ENCODE measurements at regions not wholly inside any gene's neighbourhood (a gene's known extent, or its start where the extent isn't known, plus 50 kb on each side); places are given as distances from the start of the nearest gene placed in this dataset.

DNA sequence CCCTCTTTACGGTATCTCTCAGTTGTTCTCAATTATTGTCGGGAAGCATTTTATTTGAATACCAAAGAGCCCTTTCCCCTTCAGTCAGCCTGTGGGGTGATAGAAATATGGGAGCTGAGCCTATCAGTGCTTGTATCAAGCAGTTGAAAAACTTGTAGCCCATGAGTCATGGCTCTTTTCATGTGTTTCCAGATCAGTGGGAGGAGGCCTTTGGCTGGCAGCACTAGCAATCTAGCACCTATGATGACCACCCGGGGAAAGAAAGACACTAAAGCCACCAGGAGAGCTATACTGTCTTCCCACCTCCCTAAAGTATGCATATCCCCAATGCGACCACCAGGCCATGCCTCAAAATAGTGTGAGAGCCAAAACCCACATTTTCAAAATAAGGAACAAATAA lies 696.9 kb upstream of the C9orf72 start:
- intact Hi-C loops (cut with micrococcal nuclease), result no loop called here
- no peaks in the 10 kb centered on the region for H3K36me3 Mint-ChIP-seq (ENCODE audit: low read depth)
- DNase-seq (ENCODE audit: low spot score), result no peak
- no peak overlapping the region for H3K4me3 Mint-ChIP-seq
- H3K4me1 Mint-ChIP-seq (ENCODE audit: low read depth), result no peaks in the 10 kb centered on the region
- H3K27me3 Mint-ChIP-seq (ENCODE audit: insufficient read depth), result no peaks in the 10 kb centered on the region
- no peak overlapping the region for H3K27ac Mint-ChIP-seq
- H3K9me3 Mint-ChIP-seq, result peaks cover 4% of the 10 kb centered on the region

DNA sequence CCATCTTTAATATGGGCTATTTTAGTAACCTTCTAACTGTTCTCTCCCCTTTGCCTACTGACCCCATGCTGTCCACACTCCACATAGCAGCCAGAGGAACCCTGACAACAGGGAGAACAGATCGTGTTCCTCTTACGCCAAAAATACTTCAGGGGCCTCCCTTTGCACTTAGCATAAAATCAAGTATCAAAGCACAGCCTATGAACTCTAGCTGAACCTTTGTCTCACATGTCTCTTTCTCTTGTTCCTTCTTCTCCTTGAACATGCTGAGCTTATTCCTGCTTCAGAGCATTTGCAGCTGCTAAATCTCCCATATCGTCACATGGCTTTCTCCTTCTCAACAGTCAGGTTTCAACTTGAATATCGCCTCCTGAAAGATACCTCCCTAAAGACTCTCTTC lies 698.8 kb upstream of the C9orf72 start:
- H3K36me3 Mint-ChIP-seq (ENCODE audit: low read depth), result no peaks in the 10 kb centered on the region
- no peak overlapping the region for H3K27ac Mint-ChIP-seq
- no peaks in the 10 kb centered on the region for H3K27me3 Mint-ChIP-seq (ENCODE audit: insufficient read depth)
- H3K4me1 Mint-ChIP-seq (ENCODE audit: low read depth), result no peaks in the 10 kb centered on the region
- H3K4me3 Mint-ChIP-seq, result no peak overlapping the region
- H3K9me3 Mint-ChIP-seq, result peaks cover 9% of the 10 kb centered on the region
- DNase-seq (ENCODE audit: low spot score), result no peak
- intact Hi-C loops (cut with micrococcal nuclease), result no loop called here

DNA sequence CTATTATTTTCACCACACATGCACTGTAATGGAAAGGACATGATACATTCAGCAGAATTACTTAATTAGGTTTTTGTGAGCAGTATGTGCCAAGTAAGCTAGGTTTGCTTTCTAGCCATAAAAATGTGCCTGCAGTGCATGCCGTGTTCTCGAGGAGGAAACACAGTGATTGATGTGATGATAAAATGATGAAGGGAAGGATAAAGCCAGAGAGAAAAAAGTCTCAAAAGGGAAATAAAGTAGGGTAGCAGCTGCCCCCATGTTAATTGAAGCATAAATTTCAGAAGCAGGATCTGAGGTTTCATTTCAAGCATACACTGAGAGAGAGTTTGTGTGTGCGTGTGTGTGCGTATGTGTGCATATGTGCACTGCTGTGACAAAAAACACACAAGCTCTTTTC lies 714.2 kb upstream of the C9orf72 start:
- H3K36me3 Mint-ChIP-seq (ENCODE audit: low read depth), result no peaks in the 10 kb centered on the region
- DNase-seq (ENCODE audit: low spot score), result no peak
- peaks cover 11% of the 10 kb centered on the region for H3K9me3 Mint-ChIP-seq
- no peaks in the 10 kb centered on the region for H3K4me1 Mint-ChIP-seq (ENCODE audit: low read depth)
- H3K27me3 Mint-ChIP-seq (ENCODE audit: insufficient read depth), result no peaks in the 10 kb centered on the region
- H3K4me3 Mint-ChIP-seq, result no peak overlapping the region
- intact Hi-C loops (cut with micrococcal nuclease), result no loop called here
- no peak overlapping the region for H3K27ac Mint-ChIP-seq

DNA sequence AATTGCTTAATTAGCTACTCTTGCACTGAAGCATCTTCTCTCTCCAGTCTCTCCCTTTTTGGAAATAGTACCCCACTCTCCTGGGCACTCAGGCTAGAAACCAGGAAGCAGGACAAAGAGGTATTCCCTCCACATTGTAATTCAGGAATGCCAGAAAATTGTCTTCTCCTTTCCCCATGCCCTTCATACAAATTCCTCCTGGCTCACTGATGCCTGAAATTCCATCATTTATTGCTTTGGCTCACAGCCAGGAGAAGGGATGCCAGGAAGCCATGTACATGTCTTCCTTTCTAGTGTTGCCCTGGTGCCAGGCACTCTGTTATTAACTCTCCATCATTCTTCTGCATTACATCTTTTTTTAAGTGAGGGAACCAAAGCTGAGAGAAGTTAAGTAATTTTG lies 716.5 kb upstream of the C9orf72 start:
- no peaks in the 10 kb centered on the region for H3K4me1 Mint-ChIP-seq (ENCODE audit: low read depth)
- H3K27ac Mint-ChIP-seq, result no peak overlapping the region
- H3K9me3 Mint-ChIP-seq, result peaks cover 11% of the 10 kb centered on the region
- DNase-seq (ENCODE audit: low spot score), result no peak
- H3K27me3 Mint-ChIP-seq (ENCODE audit: insufficient read depth), result no peaks in the 10 kb centered on the region
- intact Hi-C loops (cut with micrococcal nuclease), result no loop called here
- H3K36me3 Mint-ChIP-seq (ENCODE audit: low read depth), result no peaks in the 10 kb centered on the region
- H3K4me3 Mint-ChIP-seq, result no peak overlapping the region

DNA sequence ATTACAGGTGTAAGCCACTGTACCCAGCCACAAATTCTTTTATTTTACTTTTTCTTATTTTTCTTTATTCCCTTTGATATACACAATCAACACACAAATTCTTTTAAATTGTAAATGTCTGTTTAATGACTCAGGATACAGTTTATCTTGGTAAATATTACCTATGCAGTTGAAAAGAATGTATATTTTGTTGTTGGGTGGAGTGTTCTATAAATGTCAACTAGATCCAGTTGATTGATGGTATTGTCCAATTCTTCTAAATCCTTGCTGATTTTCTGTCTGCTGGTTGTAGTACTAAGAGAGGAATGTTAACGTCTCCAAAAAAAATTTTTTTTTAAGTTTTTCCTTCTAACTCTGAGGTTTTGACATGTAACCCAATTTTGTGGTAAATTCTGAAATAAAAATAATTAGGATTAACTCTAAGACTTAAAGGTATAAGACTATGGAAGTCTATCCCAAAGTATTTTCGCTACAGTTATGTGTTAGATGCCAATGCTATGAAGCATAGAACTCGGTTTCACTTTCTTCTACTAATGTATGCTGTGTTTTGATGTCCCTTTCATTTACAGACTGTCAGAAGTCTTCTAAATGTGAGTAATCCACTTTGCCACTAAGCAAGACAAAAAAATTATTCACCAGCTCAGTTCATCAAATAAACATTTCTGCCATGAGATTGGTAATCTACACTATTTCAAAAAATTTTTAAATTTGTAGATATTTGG lies 720.2 kb upstream of the C9orf72 start:
- H3K27ac Mint-ChIP-seq, result no peak overlapping the region
- H3K36me3 Mint-ChIP-seq (ENCODE audit: low read depth), result no peaks in the 10 kb centered on the region
- H3K4me3 Mint-ChIP-seq, result no peak overlapping the region
- H3K9me3 Mint-ChIP-seq, result peaks cover 8% of the 10 kb centered on the region
- intact Hi-C loops (cut with micrococcal nuclease), result no loop called here
- H3K4me1 Mint-ChIP-seq (ENCODE audit: low read depth), result no peaks in the 10 kb centered on the region
- DNase-seq (ENCODE audit: low spot score), result no peak
- no peaks in the 10 kb centered on the region for H3K27me3 Mint-ChIP-seq (ENCODE audit: insufficient read depth)

DNA sequence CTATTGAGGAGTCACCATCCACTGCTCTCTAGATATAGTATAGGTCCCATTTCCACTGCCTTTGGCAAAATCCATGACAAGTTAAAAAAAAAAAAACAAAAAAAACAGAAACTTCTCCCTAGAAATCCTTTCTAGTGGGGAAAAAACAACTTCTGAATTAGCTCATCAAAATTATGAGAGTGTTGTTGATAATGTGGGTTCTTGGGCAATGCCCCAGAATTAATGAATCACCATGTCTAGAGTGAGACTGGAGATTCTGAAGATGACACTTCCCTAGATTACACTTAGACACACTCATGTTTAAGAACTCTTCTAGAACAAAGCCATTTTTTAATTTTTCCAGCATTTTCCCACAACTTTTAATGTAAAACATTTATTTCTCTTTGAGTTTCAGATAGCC lies 728.0 kb upstream of the C9orf72 start:
- DNase-seq (ENCODE audit: low spot score), result no peak
- H3K9me3 Mint-ChIP-seq, result no peaks in the 10 kb centered on the region
- H3K27me3 Mint-ChIP-seq (ENCODE audit: insufficient read depth), result no peaks in the 10 kb centered on the region
- no peaks in the 10 kb centered on the region for H3K36me3 Mint-ChIP-seq (ENCODE audit: low read depth)
- H3K27ac Mint-ChIP-seq, result no peak overlapping the region
- intact Hi-C loops (cut with micrococcal nuclease), result no loop called here
- H3K4me3 Mint-ChIP-seq, result no peak overlapping the region
- no peaks in the 10 kb centered on the region for H3K4me1 Mint-ChIP-seq (ENCODE audit: low read depth)

DNA sequence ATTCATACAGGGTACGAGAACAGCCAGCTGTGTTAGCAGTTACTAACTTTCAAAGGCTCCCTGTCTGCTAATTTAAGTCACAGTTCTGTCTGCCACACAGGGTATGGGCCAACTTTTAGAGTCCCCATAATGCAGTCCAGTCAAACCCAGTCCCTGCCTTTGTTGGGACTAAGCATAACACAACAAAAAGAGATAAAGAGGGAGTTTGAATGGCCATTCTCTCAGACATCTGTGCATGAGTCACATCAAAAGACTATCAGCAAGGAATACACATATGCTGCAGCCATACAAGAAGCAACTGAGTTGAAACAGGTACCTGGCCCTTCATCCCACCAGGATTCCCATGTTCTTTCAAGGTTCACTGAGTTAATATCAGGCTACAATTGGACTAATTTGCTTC lies 744.5 kb upstream of the C9orf72 start:
- Mint-ChIP-seq H3K36me3 (ENCODE audit: low read depth) (no peaks in the 10 kb centered on the region), H3K27me3 (ENCODE audit: insufficient read depth) (no peaks in the 10 kb centered on the region), H3K9me3 (no peaks in the 10 kb centered on the region), H3K4me1 (ENCODE audit: low read depth) (no peaks in the 10 kb centered on the region), H3K27ac (no peak overlapping the region), H3K4me3 (no peak overlapping the region)
- no peak for DNase-seq (ENCODE audit: low spot score)
- intact Hi-C loops (cut with micrococcal nuclease), result no loop called here

DNA sequence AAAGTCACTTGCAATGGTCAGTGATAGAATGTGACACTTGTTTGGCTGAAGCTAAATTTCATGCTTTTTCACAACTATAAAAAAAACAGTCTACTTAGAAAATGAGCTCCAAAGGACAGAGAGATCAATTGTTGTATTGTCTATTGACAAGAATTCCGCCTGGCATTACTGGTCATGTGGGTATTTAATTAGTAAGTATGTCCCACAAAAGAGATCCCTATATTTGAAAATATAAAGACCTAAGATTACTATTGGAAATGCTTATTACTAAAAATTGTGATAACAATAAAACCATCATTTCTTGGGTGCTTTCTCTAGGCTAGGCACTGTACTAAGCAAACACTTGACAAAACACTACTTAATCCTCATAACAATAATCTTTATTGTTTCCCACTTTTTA lies 745.2 kb upstream of the C9orf72 start:
- no peaks in the 10 kb centered on the region for H3K4me1 Mint-ChIP-seq (ENCODE audit: low read depth)
- no peak for DNase-seq (ENCODE audit: low spot score)
- intact Hi-C loops (cut with micrococcal nuclease), result no loop called here
- H3K4me3 Mint-ChIP-seq, result no peak overlapping the region
- H3K36me3 Mint-ChIP-seq (ENCODE audit: low read depth), result no peaks in the 10 kb centered on the region
- no peaks in the 10 kb centered on the region for H3K9me3 Mint-ChIP-seq
- no peaks in the 10 kb centered on the region for H3K27me3 Mint-ChIP-seq (ENCODE audit: insufficient read depth)
- H3K27ac Mint-ChIP-seq, result no peak overlapping the region

DNA sequence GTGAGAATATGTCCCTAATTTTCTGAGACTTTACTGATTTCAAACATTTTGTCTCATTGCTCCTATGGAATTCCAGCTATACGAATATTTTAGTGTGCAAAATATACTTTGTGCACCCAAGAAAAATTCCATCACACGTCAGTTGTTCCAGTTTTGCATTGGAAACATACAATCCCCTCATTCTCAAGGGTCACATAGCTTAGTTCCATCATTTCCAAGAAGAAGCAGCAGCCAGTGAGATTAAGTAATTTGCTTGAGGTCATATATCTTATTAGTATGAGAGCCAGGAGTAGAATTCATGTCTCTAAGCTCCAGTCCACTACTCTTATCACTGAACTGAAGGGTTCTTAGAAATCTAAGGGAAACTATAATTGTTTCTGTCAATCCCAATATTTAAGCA lies 746.7 kb upstream of the C9orf72 start:
- H3K27me3 Mint-ChIP-seq (ENCODE audit: insufficient read depth), result no peaks in the 10 kb centered on the region
- intact Hi-C loops (cut with micrococcal nuclease), result no loop called here
- no peaks in the 10 kb centered on the region for H3K9me3 Mint-ChIP-seq
- DNase-seq (ENCODE audit: low spot score), result no peak
- no peaks in the 10 kb centered on the region for H3K36me3 Mint-ChIP-seq (ENCODE audit: low read depth)
- H3K4me1 Mint-ChIP-seq (ENCODE audit: low read depth), result no peaks in the 10 kb centered on the region
- H3K4me3 Mint-ChIP-seq, result no peak overlapping the region
- H3K27ac Mint-ChIP-seq, result no peak overlapping the region

DNA sequence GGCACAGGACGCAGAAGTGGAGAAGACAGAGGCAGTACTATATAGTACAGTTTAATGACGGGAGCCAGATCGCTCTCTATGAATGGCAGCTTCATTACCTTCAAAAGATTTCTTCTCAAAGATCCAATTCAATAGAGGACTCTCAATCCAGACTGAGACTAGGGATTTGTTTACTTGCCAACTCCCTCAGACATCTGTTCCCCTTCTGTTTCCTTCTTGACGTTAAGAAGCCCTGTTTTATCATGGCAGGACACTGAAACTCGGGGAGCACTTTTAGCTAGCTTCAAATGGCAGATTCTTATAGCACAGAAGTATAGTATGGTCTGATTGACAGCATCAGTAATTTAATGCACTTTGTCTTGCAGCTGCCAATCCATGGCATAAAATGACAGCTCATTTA lies 747.3 kb upstream of the C9orf72 start:
- intact Hi-C loops (cut with micrococcal nuclease), result no loop called here
- H3K9me3 Mint-ChIP-seq, result no peaks in the 10 kb centered on the region

DNA sequence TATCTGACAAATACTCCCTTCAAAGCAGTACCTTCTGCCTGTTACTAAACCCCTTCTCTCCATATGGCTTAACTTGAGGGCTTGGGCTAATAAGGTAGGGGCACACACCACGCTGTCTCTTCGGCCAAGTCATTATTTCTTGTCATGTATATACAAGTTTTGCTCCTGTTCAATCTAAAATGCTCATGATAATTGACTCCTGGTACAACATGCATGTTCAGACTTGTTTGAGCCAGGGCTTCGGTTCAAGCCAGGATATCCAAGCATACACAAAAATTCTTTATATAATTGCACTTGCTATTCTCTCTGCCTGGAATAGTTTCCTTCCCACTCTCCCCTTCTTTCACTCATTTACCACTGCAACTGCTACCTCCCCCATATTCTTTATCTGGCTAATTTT lies 756.0 kb upstream of the C9orf72 start:
- Mint-ChIP-seq H3K4me1 (ENCODE audit: low read depth) (no peaks in the 10 kb centered on the region), H3K9me3 (no peaks in the 10 kb centered on the region), H3K4me3 (no peak overlapping the region), H3K36me3 (ENCODE audit: low read depth) (no peaks in the 10 kb centered on the region), H3K27ac (no peak overlapping the region), H3K27me3 (ENCODE audit: insufficient read depth) (no peaks in the 10 kb centered on the region)
- no peak for DNase-seq (ENCODE audit: low spot score)
- intact Hi-C loops (cut with micrococcal nuclease), result no loop called here

More for the DNA sequence above, 747.3 kb upstream of the C9orf72 start:
- no peaks in the 10 kb centered on the region for H3K36me3 Mint-ChIP-seq (ENCODE audit: low read depth)
- no peak overlapping the region for H3K4me3 Mint-ChIP-seq
- H3K27me3 Mint-ChIP-seq (ENCODE audit: insufficient read depth), result no peaks in the 10 kb centered on the region
- no peak overlapping the region for H3K27ac Mint-ChIP-seq
- DNase-seq (ENCODE audit: low spot score), result no peak
- no peaks in the 10 kb centered on the region for H3K4me1 Mint-ChIP-seq (ENCODE audit: low read depth)

DNA sequence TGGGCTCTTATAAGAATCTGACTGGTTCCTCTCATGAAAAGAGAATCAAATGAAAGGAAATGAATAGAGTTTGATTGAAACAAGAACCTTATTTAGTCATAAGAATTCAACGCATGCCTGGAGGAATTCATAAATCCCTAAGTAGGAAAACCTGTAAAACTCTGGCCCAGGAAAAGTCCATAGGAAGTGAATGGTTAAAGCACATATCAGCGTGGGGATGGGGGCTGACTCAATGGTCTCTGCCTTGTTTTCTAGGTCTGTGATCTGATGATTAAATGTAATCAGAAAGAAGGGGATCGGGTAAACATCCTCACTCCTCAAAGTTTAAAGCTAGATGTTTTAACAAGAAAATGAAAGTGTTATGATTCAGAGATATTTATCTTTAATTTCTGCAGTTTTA lies 759.4 kb upstream of the C9orf72 start:
- Mint-ChIP-seq H3K9me3 (no peaks in the 10 kb centered on the region), H3K4me1 (ENCODE audit: low read depth) (no peaks in the 10 kb centered on the region), H3K27ac (no peak overlapping the region), H3K27me3 (ENCODE audit: insufficient read depth) (no peaks in the 10 kb centered on the region), H3K4me3 (no peak overlapping the region), H3K36me3 (ENCODE audit: low read depth) (no peaks in the 10 kb centered on the region)
- intact Hi-C loops (cut with micrococcal nuclease), result no loop called here
- no peak for DNase-seq (ENCODE audit: low spot score)

DNA sequence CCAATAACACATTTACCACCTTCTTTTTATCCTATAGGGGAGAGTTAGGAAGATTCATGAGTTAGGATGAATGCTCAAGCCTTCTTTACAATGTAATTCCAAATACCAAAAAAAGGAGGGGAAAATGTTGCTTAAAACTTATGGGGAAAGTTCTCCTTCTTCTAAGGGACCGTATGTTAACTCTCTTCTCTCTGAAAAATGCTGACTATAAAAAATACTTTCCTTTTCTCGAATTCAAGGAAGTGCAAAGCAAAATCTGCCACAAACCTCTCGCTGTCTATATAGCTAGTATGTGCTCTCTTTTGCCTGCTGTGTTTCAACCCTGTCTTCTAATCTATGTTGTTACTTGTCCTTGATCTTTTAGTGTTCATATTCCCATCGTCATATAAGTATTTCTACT lies 768.6 kb upstream of the C9orf72 start:
- intact Hi-C loops (cut with micrococcal nuclease), result no loop called here
- Mint-ChIP-seq H3K27me3 (ENCODE audit: insufficient read depth) (no peaks in the 10 kb centered on the region), H3K4me1 (ENCODE audit: low read depth) (no peaks in the 10 kb centered on the region), H3K9me3 (no peaks in the 10 kb centered on the region), H3K27ac (no peak overlapping the region), H3K4me3 (no peak overlapping the region), H3K36me3 (ENCODE audit: low read depth) (no peaks in the 10 kb centered on the region)
- DNase-seq (ENCODE audit: low spot score), result no peak

DNA sequence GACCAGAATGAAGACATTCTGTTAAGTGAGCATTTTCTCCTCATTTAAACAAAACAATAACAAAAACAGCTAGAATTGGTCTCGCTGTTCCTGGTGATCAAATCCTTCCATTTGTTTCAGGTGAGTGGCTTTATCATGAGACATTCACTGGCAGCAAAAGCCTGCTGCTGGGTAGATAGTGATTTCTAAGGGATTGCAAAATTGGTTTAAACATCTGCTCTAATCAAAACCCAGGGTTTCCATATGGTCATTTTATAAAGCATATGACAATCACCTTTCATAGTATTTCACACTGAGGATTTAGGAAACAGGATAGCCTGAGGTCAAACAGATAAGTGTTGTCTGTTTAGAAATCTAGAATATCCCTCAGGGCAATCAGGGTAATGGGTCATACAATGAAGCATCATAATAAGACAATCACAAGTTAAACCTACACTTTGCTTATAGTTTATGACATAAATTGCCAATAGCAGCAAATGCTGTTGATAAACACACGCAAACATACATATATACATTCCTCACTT lies 769.6 kb upstream of the C9orf72 start:
- Mint-ChIP-seq H3K36me3 (ENCODE audit: low read depth) (no peaks in the 10 kb centered on the region), H3K4me1 (ENCODE audit: low read depth) (no peaks in the 10 kb centered on the region), H3K4me3 (no peak overlapping the region), H3K9me3 (peaks cover 6% of the 10 kb centered on the region), H3K27ac (no peak overlapping the region), H3K27me3 (ENCODE audit: insufficient read depth) (no peaks in the 10 kb centered on the region)
- DNase-seq (ENCODE audit: low spot score), result no peak
- intact Hi-C loops (cut with micrococcal nuclease), result no loop called here
